ENCODE measurements at regions not wholly inside any gene's neighbourhood (a gene's known extent, or its start where the extent isn't known, plus 50 kb on each side); places are given as distances from the start of the nearest gene placed in this dataset.
"Not testable (repeated sequence)": the region's sequence is repeated elsewhere in the genome, so short reads cannot be mapped to it uniquely, and the experiment has no call there.

DNA sequence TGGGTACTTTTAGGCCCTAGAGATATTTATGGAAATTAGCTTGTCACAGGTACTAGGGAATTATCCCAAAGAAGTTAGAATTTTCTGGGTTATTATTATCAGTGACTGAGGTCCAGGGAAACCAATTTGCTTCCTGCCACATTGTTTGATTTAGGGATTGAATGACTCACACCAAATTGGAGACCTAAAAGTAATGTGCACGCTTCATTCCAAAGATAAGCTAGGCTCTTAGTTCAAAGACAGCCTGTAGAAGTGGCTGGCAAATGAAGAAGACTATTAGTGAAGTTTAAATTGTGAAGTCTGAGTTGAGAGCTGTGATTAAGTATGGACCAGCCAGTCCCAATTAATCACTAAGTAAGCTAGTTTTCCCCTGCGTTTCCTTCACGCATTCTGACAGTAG is 188.1 kb upstream of the MYO3A start:
- Histone ChIP-seq H3K27ac (no peak overlapping the region), H3K4me3 (no peak overlapping the region)
- DNase-seq (ENCODE audit: low spot score), result no peak
- TF ChIP-seq, protein P1, sequence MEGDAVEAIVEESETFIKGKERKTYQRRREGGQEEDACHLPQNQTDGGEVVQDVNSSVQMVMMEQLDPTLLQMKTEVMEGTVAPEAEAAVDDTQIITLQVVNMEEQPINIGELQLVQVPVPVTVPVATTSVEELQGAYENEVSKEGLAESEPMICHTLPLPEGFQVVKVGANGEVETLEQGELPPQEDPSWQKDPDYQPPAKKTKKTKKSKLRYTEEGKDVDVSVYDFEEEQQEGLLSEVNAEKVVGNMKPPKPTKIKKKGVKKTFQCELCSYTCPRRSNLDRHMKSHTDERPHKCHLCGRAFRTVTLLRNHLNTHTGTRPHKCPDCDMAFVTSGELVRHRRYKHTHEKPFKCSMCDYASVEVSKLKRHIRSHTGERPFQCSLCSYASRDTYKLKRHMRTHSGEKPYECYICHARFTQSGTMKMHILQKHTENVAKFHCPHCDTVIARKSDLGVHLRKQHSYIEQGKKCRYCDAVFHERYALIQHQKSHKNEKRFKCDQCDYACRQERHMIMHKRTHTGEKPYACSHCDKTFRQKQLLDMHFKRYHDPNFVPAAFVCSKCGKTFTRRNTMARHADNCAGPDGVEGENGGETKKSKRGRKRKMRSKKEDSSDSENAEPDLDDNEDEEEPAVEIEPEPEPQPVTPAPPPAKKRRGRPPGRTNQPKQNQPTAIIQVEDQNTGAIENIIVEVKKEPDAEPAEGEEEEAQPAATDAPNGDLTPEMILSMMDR (IDR thresholded peaks at IDR 0.05), result no peak

DNA sequence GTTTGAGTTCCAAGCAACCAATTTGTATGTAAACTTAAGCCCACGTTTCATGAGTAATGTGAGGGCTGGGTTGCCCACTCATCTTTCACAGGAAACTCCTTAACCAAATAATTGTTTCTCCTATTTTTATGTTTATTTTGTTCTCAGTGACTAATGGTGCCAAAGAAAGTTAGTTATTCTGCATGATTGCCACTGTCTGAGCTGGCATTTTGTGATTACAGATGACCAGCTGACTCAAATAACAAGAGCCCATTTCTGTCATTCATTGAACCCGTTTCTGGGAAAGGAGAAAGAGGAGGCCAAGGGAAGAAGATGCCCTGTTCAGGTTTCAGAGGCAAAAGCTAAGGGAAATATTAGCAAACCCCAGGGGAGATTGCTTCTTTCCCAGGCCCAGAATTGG is 186.9 kb upstream of the MYO3A start:
- no peak overlapping the region for H3K4me3 ChIP-seq
- TF ChIP-seq, protein P1 (IDR thresholded peaks at IDR 0.05), result no peak
- DNase-seq (ENCODE audit: low spot score), result no peak
- no peak overlapping the region for H3K27ac ChIP-seq

DNA sequence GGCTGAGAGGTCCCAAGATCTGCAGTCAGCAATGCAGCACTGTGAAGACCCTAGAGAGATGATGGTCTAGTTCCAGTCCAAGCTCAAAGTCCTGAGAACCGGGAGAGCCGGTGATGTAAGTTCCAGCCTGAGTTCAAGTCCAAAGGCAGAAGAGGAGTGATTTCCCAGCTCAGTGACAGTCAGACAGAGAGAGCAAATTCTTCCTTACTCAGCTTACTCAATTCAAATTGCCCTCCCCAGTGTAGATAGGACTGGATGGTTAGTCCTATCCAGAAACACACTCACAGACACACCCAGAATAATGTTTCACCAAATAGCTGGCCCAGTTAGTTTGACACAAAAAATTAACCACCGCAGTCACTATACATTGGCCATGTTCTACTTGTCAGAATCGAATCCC is 185.5 kb upstream of the MYO3A start:
- no peak for DNase-seq (ENCODE audit: low spot score)
- Histone ChIP-seq H3K27ac (no peak overlapping the region), H3K4me3 (no peak overlapping the region)
- TF ChIP-seq, protein P1 (IDR thresholded peaks at IDR 0.05), result no peak

DNA sequence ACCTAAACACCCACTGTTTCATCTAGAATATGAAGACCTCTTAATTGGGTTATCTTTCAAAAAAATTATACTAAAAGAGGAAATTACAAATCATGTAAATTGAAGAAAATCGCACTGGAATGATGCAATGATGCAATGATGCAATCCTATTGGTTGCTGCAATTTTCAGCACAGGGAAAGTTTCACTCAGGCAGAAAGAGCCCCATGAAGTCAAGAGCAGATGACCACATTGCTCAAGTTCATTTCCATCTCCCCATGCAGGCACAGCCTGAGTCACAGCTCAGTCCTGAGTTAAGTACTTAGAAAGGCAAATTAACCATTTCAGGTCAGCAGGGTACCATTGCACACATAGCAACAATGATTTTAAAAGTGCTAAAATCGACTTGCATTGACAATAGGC is 180.3 kb upstream of the MYO3A start:
- H3K27ac ChIP-seq, result no peak overlapping the region
- no peak overlapping the region for H3K4me3 ChIP-seq
- no peak for DNase-seq (ENCODE audit: low spot score)
- TF ChIP-seq, protein P1 (IDR thresholded peaks at IDR 0.05), result no peak

DNA sequence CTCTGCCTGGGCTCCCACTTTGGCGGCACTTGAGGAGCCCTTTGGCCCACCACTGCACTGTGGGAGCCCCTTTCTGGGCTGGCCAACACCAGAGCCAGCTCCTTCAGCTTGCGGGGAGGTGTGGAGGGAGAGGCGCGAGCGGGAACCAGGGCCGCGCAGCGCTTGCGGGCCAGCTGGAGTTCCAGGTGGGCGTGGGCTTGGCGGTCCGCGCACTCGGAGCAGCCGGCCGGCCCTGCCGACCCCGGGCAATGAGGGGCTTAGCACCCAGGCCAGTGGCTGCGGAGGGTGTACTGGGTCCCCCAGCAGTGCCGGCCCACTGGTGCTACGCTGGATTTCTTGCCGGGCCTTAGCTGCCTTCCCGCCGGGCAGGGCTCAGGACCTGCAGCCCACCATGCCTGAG is 178.2 kb upstream of the MYO3A start:
- DNase-seq (ENCODE audit: low spot score); H3K4me3 ChIP-seq: not testable (repeated sequence)

DNA sequence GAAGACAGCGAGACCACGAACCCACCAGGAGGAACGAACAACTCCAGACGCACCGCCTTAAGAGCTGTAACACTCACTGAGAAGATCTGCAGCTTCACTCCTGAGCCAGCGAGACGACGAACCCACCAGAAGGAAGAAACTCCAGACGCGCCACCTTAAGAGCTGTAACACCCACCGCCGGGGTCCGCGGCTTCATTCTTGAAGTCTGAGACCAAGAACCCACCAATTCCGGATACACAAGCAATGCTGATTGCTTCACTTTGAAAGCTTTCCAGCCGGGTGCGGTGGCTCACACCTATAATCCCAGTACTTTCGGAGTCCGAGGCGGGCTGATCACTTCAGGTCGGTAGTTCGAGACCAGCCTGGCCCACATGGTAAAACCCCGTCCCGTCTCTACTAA is 177.2 kb upstream of the MYO3A start:
- no peak overlapping the region for H3K4me3 ChIP-seq
- TF ChIP-seq, protein P1 (IDR thresholded peaks at IDR 0.05), result no peak
- H3K27ac ChIP-seq, result no peak overlapping the region
- no peak for DNase-seq (ENCODE audit: low spot score)

More for the DNA sequence above, 178.2 kb upstream of the MYO3A start:
- not testable (repeated sequence) for H3K27ac ChIP-seq

DNA sequence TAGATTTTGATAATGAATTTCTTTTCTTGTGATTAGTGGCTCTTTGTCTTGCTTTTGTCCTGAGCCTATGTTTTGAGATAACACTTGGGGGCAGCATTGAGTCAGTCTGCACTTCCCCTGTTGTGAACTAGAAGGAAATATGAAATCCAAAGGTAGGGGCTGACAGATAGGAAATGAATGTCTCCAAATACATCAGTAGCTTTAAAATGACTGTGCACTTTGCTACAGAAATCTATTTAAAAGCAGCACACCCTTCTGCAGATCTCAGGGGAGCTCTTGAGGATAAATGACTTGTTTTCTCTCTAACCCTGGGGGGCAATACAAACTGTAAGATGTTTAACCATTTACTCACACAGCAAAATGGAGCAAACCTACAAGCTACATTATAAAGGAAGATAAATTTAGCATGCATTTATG is 176.0 kb upstream of the MYO3A start:
- Histone ChIP-seq H3K27ac (no peak overlapping the region), H3K4me3 (no peak overlapping the region)
- no peak for DNase-seq (ENCODE audit: low spot score)
- TF ChIP-seq, protein P1 (IDR thresholded peaks at IDR 0.05), result no peak

DNA sequence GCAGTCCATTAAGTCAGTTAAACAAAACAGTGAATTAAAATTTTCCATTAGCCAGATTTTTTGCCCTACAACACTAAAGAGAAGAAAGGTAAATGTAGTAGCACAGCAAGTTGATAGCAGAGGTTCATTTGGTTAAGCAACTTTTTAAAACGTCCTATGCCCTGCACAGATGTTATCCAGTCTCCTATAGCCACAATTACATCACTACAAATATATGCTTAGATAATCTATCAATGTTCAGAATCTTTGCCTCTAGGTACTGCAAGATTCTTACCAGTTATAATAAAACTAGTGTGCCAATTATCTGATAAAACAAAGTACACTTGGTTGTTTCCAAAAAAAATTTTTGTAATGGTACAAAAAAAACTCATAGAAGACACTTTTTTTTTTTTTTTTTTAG is 175.5 kb upstream of the MYO3A start:
- Histone ChIP-seq H3K4me3 (no peak overlapping the region), H3K27ac (no peak overlapping the region)
- TF ChIP-seq, protein P1 (IDR thresholded peaks at IDR 0.05), result no peak
- no peak for DNase-seq (ENCODE audit: low spot score)
